ENCODE measurements at regions not wholly inside any gene's neighbourhood (a gene's known extent, or its start where the extent isn't known, plus 50 kb on each side); places are given as distances from the start of the nearest gene placed in this dataset.

GRCh38 chr15:92565351-92566125 is 90.0 kb downstream of the FAM174B start:
- H3K27ac ChIP-seq = no peak overlapping the region
- intact Hi-C loops (cut with DNase I; ENCODE audit: low total_unique reads) = no loop called here
- H3K27me3 ChIP-seq (replicated peaks in 1 of 7) = peaks cover 0 to 22% (median 0%) of the 10 kb centered on the region in 7 donors
- H3K9me3 ChIP-seq = no peaks in the 10 kb centered on the region
- TF ChIP-seq CTCF (IDR thresholded peaks at IDR 0.05 in 8 of 11, conservative IDR thresholded peaks at IDR 0.05 in 3 of 11) = no peak
- no peak for TF ChIP-seq POLR2A (IDR thresholded peaks at IDR 0.05)
- TF ChIP-seq POLR2AphosphoS5 (IDR thresholded peaks at IDR 0.05) = no peak
- no peaks in the 10 kb centered on the region for H3K4me1 ChIP-seq
- no peak overlapping the region for H3K4me3 ChIP-seq
- DNase-seq = no peak
- WGBS, 5 donors = 67 to 94% (median 88%) methylated on average over 5 of the region's 5 CpGs
- H3K36me3 ChIP-seq = no peaks in the 10 kb centered on the region

GRCh38 chr15:92561754-92562153 is 93.8 kb downstream of the FAM174B start:
- intact Hi-C loops (cut with DNase I; ENCODE audit: low total_unique reads) = no loop called here
- H3K27ac ChIP-seq = no peak overlapping the region
- H3K27me3 ChIP-seq (replicated peaks in 1 of 7) = no peaks in the 10 kb centered on the region
- no peak for DNase-seq
- WGBS, 5 donors = 76 to 92% (median 81%) methylated on average over 5 of the region's 5 CpGs
- H3K36me3 ChIP-seq = no peaks in the 10 kb centered on the region
- H3K9me3 ChIP-seq = no peaks in the 10 kb centered on the region
- TF ChIP-seq POLR2AphosphoS5 (IDR thresholded peaks at IDR 0.05) (no peak), POLR2A (IDR thresholded peaks at IDR 0.05) (no peak), CTCF (IDR thresholded peaks at IDR 0.05 in 8 of 11, conservative IDR thresholded peaks at IDR 0.05 in 3 of 11) (no peak)
- no peaks in the 10 kb centered on the region for H3K4me1 ChIP-seq
- no peak overlapping the region for H3K4me3 ChIP-seq

- Histone ChIP-seq H3K9me3 (peaks cover 0 to 6% (median 0%) of the 10 kb centered on the region in 8 donors), H3K27me3 (replicated peaks in 1 of 7) (peaks cover 0 to 37% (median 0%) of the 10 kb centered on the region in 7 donors), H3K4me1 (no peaks in the 10 kb centered on the region), H3K27ac (no peak overlapping the region), H3K4me3 (no peak overlapping the region), H3K36me3 (no peaks in the 10 kb centered on the region)
- DNase-seq = no peak
- WGBS, 5 donors = 69 to 86% (median 78%) methylated on average over 1 of the region's 1 CpG
- intact Hi-C loops (cut with DNase I; ENCODE audit: low total_unique reads) = no loop called here
- no peak for TF ChIP-seq POLR2A (IDR thresholded peaks at IDR 0.05)
- TF ChIP-seq CTCF (IDR thresholded peaks at IDR 0.05 in 8 of 11, conservative IDR thresholded peaks at IDR 0.05 in 3 of 11) = no peak
- no peak for TF ChIP-seq POLR2AphosphoS5 (IDR thresholded peaks at IDR 0.05)
These were observed 102.3 kb downstream of the FAM174B start for GRCh38 chr15:92553317-92553716.

GRCh38 chr15:92545996-92546395 is 109.6 kb downstream of the FAM174B start:
- TF ChIP-seq POLR2AphosphoS5 (IDR thresholded peaks at IDR 0.05) (no peak), POLR2A (IDR thresholded peaks at IDR 0.05) (no peak), CTCF (IDR thresholded peaks at IDR 0.05 in 8 of 11, conservative IDR thresholded peaks at IDR 0.05 in 3 of 11) (no peak)
- DNase-seq = no peak
- peaks cover 0 to 36% (median 0%) of the 10 kb centered on the region in 7 donors for H3K27me3 ChIP-seq (replicated peaks in 1 of 7)
- intact Hi-C loops (cut with DNase I; ENCODE audit: low total_unique reads) = no loop called here
- H3K4me1 ChIP-seq = no peaks in the 10 kb centered on the region
- no peak overlapping the region for H3K4me3 ChIP-seq
- no peaks in the 10 kb centered on the region for H3K36me3 ChIP-seq
- H3K9me3 ChIP-seq = peaks cover 0 to 6% (median 0%) of the 10 kb centered on the region in 8 donors
- H3K27ac ChIP-seq = no peak overlapping the region
